HT-29 (cell line): ENCODE measurements at regions not wholly inside any gene's neighbourhood (a gene's known extent, or its start where the extent isn't known, plus 50 kb on each side); places are given as distances from the start of the nearest gene placed in this dataset.
A peak's percentile ranks its signal among the peaks of the same experiment; 100 is the strongest.
"Not testable (repeated sequence)": the region's sequence is repeated elsewhere in the genome, so short reads cannot be mapped to it uniquely, and the experiment has no call there.

ENCODE experiments used
- DNase-seq: peaks from one replicate; pipeline ENCODE4 v3.0.0-alpha.2; 2015; ENCODE audit warnings: low spot score

DNA sequence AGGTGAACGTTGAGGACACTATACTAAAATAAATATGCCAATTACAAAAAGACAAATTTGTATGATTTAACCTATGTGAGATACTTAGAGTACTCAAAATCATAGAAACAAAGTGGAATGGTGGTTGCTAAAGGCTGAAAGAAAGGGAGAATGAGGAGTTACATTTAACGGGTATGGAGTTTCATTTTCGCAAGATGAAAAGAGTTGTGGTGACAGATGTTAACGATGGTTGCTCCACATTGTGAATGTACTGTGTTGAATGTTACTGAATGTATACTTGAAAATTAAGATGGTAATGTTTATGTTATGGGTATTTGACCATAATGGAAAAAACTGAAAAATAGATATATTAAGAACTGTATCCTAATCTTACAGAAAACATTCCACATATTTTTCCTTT lies 51.3 kb upstream of the MOCS2 start:
- no peak for DNase-seq

DNA sequence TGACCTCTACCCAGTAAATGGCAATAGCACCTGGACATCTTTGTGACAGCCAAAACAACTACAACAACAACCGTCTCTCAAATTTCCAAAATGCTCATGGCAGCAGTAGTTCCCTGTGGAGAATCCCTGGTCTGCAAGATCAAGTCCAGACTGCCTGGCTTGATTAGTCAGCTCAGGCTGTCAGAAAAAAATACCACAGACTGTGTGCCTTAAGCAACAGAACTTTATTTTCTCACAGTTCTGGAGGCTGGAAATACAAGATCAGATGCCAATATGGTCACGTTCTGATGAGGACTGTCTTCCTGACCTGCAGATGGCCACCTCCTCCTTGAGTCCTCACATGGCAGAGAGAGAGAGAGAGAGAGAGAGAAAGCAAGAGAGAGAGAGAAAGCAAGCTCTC lies 52.3 kb upstream of the MOCS2 start:
- no peak for DNase-seq

DNA sequence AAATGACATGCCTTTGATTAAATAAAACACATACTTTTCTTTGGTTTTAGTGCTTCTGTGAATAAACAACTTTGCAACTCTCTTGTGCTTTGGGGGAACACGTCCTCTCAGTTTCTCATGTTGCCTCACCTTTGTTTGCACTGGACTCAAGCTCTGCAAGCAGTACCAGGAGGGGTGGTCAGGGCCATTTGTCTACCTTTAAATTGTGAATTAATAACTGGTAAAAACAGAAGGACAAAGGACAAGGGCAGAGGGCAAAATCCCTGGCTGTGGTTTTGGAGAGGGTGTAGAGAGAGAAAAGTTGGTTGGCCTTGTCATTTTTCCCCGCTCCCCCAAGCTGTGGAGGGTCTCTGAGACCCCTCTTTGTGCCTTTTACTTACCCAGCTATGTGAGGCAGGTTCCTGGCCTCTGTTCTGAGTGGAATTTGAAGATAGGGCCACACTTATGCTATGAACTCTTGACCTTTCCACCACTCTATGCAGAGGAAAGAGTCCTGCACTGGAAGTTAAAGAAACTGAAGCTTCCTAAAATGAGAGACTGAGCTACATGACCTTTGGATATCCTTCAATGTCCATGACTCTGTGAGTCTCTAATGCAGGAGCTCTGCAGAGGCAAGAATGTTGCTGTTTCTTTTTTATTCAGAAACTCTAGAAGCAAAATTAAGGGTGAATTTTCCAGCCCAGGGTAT lies 55.1 kb upstream of the MOCS2 start:
- no peak for DNase-seq

DNA sequence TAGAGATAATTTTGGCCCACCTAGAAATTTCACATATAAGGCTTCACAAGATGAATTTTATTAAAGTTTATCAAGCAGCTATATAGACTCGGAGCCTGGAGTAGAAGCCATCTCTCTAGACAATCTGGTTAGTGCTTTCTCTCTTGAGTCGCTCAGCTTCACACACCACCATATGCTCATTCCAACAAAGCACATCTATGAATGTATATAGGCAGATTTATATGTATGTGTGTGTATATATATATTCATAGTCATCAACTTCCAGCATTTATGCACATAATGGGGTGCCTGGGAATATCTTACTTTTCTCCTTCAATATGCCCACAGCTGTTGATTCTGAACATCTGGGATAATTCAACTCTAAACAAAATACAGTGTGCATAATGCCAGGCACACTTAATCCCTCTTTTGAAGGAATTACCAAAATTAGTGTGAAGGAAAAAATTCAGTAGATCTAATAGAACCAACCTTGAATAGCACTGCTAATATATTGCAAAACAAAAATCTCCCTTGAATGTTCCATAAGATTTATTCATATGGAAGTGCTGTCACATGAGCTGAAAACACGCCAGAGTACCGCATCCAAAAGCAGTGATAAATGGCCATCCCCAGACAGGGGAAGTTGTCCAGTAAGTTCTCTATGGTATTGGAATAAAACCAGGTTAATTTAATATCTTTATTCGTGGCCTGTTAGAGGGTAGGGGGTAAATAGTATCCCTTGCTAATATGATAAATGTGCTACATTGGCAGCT lies 56.0 kb upstream of the MOCS2 start:
- no peak for DNase-seq

DNA sequence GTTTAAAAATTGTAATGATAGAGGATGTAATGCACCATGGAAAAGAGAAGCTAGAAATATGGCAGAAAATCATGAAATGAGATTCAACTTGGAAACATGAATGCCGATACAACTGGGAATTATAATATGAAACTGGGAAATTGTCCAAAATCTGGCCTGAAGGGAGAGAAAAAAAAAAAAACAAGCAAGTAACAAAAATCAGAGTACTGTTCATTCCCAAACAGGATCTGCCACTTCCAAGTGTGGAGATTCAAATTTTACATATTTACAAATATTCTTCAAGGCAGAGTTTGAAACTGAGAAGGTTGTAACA lies 56.6 kb upstream of the MOCS2 start:
- no peak for DNase-seq

DNA sequence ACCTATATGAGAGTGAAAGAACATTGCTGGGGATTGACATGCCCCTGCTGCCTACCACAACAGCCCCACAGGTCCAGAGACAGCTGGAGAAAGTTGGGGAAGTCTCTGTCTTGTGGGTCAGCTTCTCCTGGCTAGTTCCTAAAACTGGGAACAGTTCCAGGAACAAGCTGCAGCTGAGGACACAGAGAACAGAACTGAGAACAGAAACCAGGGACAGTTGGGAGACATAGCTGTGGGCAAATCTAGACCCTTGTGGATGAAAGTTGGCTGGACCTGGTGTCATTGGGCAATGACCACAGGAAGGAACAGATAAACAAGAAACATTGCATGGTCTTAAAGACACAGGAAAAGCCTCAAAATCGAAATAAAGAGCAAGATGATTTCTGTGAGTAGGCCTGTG lies 58.3 kb upstream of the MOCS2 start:
- no peak for DNase-seq

DNA sequence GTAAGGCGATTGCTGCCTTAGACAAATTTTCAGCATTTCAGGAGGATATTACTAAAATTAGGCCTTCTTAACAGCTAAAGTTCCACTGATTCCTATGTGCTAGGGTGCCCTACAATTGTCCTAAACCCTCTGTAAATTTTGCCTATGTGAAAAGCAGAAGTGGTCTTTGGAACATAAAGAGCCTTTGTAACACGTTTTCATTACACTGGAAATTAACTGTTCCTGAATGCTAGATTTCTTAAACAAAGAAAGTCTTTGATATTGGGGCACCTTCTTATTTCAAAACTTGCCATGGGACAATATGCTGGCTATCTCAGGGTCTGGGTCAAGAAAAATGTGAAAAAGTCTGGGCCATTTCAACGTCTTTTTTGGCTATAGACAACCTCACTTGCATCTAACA lies 60.4 kb upstream of the MOCS2 start:
- no peak for DNase-seq

DNA sequence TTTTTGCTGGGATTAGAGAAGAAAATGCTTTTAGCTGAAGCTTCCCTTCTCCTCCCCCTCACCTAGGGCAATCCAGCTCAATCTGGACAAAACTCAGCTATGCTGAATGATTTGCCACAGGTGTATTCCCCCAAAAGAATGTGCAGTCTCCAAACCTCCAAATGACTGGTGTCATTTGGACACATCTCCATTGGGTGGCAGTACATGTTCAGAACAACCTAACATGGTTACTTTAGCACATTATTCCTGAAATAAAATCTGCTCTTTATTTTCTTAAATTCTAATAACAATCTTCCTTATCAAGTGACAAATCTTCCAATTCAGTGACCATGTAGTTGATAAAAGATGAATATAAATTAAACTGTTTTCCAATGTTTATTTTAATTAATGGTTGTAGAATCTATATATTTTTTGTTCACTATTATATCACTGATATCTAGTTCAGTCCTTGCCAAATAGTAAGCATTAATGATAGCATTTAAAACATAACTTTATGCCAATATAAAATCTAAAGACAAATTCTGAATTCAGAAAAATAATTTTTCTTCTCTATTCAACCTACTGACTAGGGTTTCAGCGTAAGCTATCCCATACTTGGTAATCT lies 61.3 kb upstream of the MOCS2 start:
- peak; percentile 51 for DNase-seq

DNA sequence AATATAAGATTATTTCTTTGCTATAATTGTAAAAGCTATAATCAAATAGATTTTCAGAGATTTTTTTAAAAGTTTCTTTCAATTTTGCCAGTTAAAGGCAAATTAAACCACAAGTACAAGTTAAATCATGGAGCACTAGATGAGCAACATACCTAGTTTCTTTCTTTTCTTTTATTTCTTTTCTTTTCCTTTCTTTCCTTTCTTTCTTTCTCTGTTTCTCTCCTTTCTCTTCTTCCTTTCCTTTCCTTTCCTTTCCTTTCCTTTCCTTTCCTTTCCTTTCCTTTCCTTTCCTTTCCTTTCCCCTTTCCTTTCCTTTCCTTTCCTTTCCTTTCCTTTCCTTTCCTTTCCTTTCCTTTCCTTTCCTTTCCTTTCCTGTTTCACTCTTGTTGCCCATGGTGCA lies 62.5 kb upstream of the MOCS2 start:
- not testable (repeated sequence) for DNase-seq

DNA sequence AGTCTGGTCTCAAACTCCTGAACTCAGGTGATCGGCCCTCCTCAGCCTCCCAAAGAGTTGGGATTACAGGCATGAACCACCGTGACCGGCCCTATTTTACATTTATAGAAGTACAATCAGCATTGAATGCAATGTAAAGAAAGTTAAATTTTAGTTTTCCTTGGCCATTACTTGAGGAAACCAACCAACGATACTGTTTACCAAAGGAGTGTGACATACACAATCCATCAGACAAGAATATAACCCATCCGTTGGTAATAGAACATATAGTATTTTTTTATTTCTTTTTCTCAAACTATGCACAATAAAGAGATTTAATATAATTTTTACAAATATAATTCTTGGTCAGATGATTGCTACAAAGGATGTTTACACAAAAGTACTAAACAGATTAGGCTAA lies 63.1 kb upstream of the MOCS2 start:
- DNase-seq: no peak

DNA sequence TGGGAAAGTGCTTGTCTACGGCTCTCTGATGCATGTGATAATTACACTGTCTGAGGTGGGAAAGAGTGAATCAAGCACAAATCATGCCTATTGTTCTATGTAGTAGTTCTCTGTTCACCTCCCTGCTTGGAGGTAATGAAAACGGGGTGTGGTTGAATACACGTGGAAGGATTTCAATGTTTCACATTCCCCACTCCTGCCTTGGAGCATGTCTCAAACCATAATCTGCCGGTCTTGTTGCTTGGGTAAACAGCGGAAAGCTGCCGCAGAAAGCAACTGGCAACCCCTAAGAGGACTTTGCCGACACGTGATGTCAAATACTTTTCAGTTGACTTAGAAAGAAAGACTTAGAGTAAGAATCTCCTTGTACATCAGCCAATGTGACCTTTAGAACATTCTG lies 63.5 kb upstream of the MOCS2 start:
- DNase-seq: no peak

DNA sequence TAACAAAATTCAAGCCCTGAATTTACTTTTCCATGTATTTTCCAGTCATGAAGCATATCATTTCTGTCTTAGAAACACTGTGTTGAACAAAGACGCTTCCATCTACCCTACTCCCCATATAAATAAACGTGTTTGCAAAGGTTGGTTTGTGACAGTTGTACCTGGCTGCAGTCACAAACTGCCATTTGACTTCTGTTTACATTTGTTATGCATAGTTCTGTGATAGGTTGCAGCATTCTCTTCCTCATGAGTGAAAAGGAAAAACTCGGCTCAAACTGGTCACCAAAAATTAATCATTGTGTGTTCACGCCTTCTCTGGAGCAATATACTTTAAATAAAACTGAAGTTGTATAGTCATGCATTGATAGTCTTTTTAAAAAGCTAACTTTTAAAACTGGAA lies 69.3 kb upstream of the MOCS2 start:
- DNase-seq: no peak

DNA sequence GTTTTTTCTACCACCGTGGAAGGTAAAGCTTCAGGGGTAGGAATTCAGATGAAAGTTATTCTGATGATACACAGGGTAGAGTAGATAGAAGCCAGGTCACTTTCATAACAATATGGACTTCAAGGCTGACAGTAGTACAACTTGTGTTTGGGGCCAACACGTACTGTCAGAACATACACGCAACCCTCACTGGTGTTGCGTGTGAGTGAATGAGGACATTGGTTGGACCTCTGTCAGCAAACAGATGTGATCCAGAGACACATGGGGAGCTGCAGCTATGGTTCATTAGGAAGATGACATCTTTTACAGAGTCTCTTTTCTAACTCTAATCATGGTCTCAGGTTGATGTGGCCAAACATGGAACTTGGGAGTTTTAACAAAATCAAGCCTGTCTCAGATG lies 70.1 kb upstream of the MOCS2 start:
- DNase-seq: no peak

DNA sequence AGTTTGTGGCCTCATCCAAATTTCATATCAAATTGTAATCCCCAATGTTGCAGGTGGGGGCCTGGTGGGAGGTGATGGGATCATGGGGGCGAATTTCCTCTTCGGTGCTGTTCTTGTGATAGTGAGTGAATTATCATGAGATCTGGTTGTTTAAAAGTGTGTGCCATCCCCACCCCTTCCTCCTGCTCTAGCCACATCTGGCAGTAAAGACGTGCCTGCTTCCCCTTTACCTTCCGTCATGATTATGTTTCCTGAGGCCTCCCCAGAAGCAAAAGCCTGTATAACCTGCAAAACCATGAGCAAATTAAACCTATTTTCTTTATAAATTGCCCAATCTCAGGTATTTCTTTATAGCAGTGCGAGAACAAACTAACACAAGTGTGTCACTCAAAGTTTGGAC lies 71.0 kb upstream of the MOCS2 start:
- DNase-seq: no peak

DNA sequence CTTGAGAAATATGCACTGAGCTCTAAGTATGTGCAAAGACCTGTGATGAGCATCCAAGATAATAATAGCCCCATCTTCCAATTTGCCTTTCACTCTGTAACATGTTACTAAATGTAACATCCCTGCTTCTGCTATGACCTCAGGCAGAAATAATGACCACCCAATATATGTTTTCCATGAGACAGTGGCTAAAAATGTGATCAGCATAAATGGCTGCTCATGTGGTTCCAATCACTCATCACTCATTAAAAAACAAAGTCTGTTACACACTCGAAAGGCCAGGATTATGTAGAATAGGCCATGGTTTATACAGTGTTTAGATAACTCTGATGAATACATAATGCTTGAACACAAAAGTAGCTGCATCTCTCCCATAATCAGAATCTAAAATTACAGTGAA lies 71.4 kb upstream of the MOCS2 start:
- DNase-seq: no peak

DNA sequence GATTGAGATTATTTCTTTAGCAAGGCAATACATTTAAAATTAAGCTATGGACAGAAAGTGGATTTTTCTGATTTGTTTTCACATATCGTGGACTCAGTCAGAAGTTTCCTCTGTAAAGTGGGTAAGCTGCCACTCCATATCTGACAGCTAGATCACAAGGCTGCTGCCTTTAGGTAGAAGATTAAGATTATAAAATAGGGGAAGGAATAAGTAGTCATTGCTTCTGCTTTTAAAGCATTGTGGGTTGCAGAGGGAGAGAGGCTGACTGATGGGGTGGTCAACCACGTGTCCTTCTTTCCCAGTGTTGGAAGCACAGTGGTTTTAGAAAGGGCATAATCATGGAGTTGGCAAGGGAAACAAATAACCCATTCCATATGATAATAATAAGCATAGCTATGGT lies 74.3 kb upstream of the MOCS2 start:
- no peak for DNase-seq

DNA sequence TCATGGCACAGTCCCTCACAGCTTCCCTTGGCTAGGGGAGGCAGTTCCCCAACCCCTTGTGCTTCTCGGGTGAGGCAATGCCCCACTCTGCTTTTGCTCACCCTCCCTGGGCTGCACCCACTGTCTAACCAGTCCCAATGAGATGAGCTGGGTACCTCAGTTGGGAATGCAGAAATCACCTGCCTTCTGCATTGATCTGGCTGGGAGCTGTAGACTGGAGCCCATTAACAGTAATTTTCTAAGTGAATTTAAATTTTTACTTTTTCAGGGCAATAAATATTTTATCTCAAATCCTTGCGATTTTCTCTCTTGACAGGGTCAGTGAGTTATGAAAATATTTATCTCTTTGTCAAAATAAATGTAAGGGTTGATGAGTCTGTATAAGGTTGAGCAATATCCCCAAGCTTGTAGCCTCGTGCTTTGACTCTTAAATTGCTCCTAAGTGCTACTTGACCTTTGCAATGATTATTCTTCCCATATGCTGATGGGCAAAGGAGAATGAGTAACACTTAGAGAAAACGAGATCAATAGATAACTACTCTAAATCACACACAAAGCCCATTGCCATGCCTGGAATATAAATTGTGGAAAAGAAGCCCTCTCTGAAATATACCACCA lies 82.1 kb upstream of the MOCS2 start:
- DNase-seq: no peak

DNA sequence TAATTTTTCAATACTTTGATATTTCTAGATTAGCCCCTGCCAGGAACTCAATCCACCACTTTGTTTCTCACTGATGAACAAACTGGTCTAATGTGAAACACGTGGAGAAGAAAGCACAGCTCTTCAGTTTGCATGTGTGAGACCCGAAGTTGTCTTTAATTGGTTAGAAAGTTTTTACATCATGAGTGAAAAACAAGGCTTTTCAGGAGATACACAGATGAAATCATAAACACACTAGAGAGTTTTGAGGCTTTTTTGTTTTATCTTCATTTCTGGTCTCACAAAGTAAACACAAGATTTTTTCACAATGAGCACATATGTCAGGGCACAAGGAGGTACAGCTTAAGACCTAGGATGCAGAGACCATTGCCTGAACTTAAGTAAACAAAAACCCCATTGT lies 84.5 kb upstream of the MOCS2 start:
- DNase-seq: no peak

DNA sequence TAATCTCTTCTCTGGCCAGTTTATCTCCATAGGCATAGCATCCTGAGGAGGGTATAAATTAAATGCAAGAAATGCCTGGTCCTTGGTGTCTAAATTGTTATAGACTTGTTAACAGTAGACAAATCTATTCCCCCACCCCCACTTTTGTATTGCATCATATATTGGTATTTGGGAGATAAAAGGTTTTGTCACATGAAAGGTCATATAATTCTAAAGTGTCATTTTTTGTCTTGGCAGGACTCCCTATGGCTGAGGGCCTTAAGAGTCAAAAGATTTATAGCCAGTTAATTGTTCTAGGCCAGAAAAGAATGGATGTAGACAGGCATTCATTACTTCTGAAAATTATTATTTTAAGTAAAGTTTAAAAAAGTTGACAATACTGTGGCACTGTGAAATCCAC lies 90.3 kb upstream of the MOCS2 start:
- no peak for DNase-seq

DNA sequence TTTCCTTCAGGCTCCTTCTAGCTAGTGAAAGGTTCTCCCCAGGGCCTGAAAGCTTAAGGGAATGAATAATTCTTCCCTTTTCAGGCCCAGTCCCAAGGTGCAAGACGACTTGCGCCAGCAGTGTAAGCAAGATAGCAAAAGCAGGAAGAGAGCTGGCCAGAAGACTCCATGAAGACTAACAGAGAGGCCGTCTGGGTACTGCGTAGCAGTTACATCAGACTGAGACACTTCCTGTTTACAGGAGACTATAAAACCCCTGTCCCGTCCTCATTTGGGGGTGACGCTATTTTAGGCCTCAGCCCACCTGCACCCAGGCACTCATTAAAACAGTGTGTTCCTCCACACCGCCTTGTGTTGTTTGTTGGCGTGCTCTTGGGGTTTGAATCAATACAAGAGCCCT lies 90.7 kb upstream of the MOCS2 start:
- DNase-seq: no peak

DNA sequence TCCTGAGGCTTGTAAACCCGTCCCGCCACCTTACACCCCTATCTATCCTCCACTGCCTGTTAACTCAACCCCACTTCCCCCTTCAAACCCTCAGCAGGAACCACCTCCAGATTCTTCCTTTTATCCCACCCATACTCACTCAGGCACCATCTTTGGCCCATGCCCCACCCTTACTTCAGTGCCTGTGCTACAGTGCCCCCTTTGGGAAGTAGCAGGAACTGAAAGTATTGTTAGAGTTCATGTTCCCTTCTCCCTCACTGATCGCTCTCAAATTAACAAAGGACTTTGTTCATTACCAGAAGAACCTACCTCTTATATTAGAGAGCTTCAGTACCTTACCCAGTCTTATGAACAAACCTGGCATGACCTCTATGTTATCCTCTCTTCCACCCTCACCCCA lies 92.2 kb upstream of the MOCS2 start:
- DNase-seq: peak; percentile 8

DNA sequence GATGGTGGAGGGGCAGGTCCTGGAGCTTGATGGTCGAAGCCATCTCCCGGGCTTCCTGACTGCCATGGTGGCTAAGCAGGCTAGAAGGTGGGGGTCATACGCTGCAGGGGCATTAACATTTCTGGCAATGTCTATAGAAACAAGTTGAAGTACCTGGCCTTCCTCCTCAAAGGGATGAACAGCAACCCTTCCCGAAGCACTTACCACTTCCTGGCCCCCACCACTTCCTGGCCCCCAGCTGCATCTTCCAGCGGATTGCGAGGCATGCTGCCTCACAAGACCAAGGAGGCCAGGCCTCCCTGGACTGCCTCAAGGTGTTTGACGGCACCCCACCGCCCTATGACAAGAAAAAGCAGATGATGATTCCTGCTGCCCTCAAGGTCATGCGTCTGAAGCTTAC lies 97.0 kb upstream of the MOCS2 start:
- DNase-seq: no peak

DNA sequence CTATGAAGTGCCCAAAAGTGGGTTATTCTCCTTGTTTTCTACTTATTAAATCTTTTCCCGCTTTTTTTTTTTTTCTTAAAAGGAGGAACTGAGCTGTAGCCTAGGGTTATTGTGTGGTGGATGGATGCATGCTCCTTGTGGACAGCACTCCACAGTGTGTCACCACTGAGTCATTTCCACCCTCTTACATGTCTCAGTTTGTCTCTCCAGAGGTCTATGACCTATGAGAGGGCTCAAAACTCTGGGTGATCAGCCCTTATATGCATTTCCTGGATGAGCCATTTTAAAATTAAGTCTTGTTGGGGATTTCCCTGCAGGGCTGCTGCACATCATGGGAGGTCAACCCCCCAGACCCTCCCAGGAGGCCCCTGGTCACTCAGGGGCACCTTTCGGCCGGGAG lies 102.2 kb upstream of the MOCS2 start:
- DNase-seq: no peak
